Liver (tissue), 8 donors: ENCODE measurements at regions not wholly inside any gene's neighbourhood (a gene's known extent, or its start where the extent isn't known, plus 50 kb on each side); places are given as distances from the start of the nearest gene placed in this dataset.

ENCODE experiments used
- DNase-seq: peaks from one replicate; pipeline ENCODE4 v3.0.0-alpha.2; 2017; ENCODE audit warnings: low spot score
- H3K27ac ChIP-seq, 2 donors: one replicate each; pipeline ENCODE4 v1.7.0; 2013; ENCODE audit warnings: inconsistent platforms in 2 of 2, low read length in 2 of 2, control low read depth in 1 of 2, low read depth in 1 of 2, mild to moderate bottlenecking in 1 of 2
- H3K27me3 ChIP-seq, 4 donors: one replicate each; pipeline versions ENCODE4 v1.6.1 to v1.7.0; 2013; ENCODE audit warnings: low read length in 3 of 4, inconsistent platforms in 1 of 4, mild to moderate bottlenecking in 1 of 4, moderate library complexity in 1 of 4; ENCODE audit not compliant: control insufficient read depth in 4 of 4, insufficient read depth in 4 of 4
- H3K36me3 ChIP-seq, 4 donors: one replicate each; pipeline versions ENCODE4 v1.6.1 to v1.7.0; 2013; ENCODE audit warnings: low read length in 3 of 4, mild to moderate bottlenecking in 3 of 4, low read depth in 1 of 4, moderate library complexity in 1 of 4; ENCODE audit not compliant: control insufficient read depth in 4 of 4, insufficient read depth in 3 of 4
- H3K4me1 ChIP-seq, 4 donors: one replicate each; pipeline versions ENCODE4 v1.6.1 to v1.7.0; 2013; ENCODE audit warnings: low read length in 3 of 4, mild to moderate bottlenecking in 3 of 4, moderate library complexity in 1 of 4; ENCODE audit not compliant: control insufficient read depth in 4 of 4, insufficient read depth in 4 of 4
- H3K4me3 ChIP-seq, 3 donors: one replicate each; pipeline versions ENCODE4 v1.6.1 to v1.7.0; 2013; ENCODE audit warnings: low read length in 3 of 3, control low read depth in 1 of 3, low read depth in 1 of 3, mild to moderate bottlenecking in 1 of 3
- H3K9ac ChIP-seq, 2 donors: one replicate each; pipeline ENCODE4 v1.7.0; 2013; ENCODE audit warnings: low read length in 2 of 2, mild to moderate bottlenecking in 2 of 2, moderate library complexity in 2 of 2, control low read depth in 1 of 2, low read depth in 1 of 2
- H3K9me3 ChIP-seq, 4 donors: one replicate each; pipeline versions ENCODE4 v1.6.1 to v1.7.0; 2013; ENCODE audit warnings: low read length in 3 of 4; ENCODE audit not compliant: control insufficient read depth in 4 of 4
- EGR1 ChIP-seq, 2 donors: IDR thresholded peaks; 2 replicates each; pipeline ENCODE4 v1.6.1; 2016 to 2018; ENCODE audit warnings: antibody characterized with exemption in 2 of 2, low read depth in 2 of 2
- FOXA1 ChIP-seq: IDR thresholded peaks from 2 replicates; pipeline ENCODE4 v1.6.1; 2016; ENCODE audit warnings: antibody characterized with exemption
- FOXA2 ChIP-seq: IDR thresholded peaks from 2 replicates; pipeline ENCODE4 v1.6.1; 2016; ENCODE audit warnings: antibody characterized with exemption
- GABPA ChIP-seq, 2 donors: IDR thresholded peaks in 1 of 2; conservative IDR thresholded peaks in 1 of 2; 2 replicates each; pipeline ENCODE4 v1.6.1; 2016; ENCODE audit warnings: antibody characterized with exemption in 2 of 2, mild to moderate bottlenecking in 1 of 2, moderate library complexity in 1 of 2
- HNF4A ChIP-seq, 2 donors: conservative IDR thresholded peaks; 2 replicates each; pipeline ENCODE4 v1.6.1; 2016; ENCODE audit warnings: antibody characterized with exemption in 2 of 2, mild to moderate bottlenecking in 2 of 2
- HNF4G ChIP-seq: IDR thresholded peaks from 2 replicates; pipeline ENCODE4 v1.6.1; 2016; ENCODE audit warnings: antibody characterized with exemption
- JUND ChIP-seq, 2 donors: IDR thresholded peaks; 2 replicates each; pipeline ENCODE4 v1.6.1; 2016; ENCODE audit warnings: antibody characterized with exemption in 2 of 2
- NR2F2 ChIP-seq: IDR thresholded peaks from 2 replicates; pipeline ENCODE4 v1.6.1; 2016; ENCODE audit warnings: antibody characterized with exemption
- RAD21 ChIP-seq, 2 donors: IDR thresholded peaks; 2 replicates each; pipeline ENCODE4 v1.6.1; 2016; ENCODE audit warnings: antibody characterized with exemption in 2 of 2, mild to moderate bottlenecking in 2 of 2
- RXRA ChIP-seq, 2 donors: IDR thresholded peaks; 2 replicates each; pipeline ENCODE4 v1.6.1; 2017 to 2018; ENCODE audit warnings: antibody characterized with exemption in 2 of 2, mild to moderate bottlenecking in 1 of 2
- SP1 ChIP-seq: IDR thresholded peaks from 2 replicates; pipeline ENCODE4 v1.6.1; 2018; ENCODE audit warnings: antibody characterized with exemption, mild to moderate bottlenecking
- TAF1 ChIP-seq: conservative IDR thresholded peaks from 2 replicates; pipeline ENCODE4 v1.6.1; 2016; ENCODE audit warnings: antibody characterized with exemption, mild to moderate bottlenecking
- YY1 ChIP-seq: IDR thresholded peaks from 2 replicates; pipeline ENCODE4 v1.6.1; 2016; ENCODE audit warnings: antibody characterized with exemption, mild to moderate bottlenecking
- WGBS: extraction: QIAGEN DNeasy Blood & Tissue Kit; methylation state at CpG from one replicate; pipeline ENCODE4 v1.1.7; 2013; 5-methylcytosine and 5-hydroxymethylcytosine counted together
- TF ChIP-seq, protein P1 (sequence below): fragments of 150-350 bp; IDR thresholded peaks from 2 replicates; pipeline ENCODE4 v1.5.1; 2017; ENCODE audit warnings: improper control_type of control experiment, low read depth, low read length; ENCODE audit not compliant: missing input control
- TF ChIP-seq, protein P2 (sequence below): IDR thresholded peaks from 2 replicates; pipeline ENCODE4 v1.6.1; 2016; ENCODE audit warnings: antibody characterized with exemption
- TF ChIP-seq, protein P3 (sequence below): IDR thresholded peaks from 2 replicates; pipeline ENCODE4 v1.6.1; 2016; ENCODE audit warnings: antibody characterized with exemption
- TF ChIP-seq, protein P4 (sequence below): IDR thresholded peaks from 2 replicates; pipeline ENCODE4 v1.6.1; 2016; ENCODE audit warnings: antibody characterized with exemption, mild to moderate bottlenecking
- TF ChIP-seq, protein P5 (sequence below): IDR thresholded peaks from 2 replicates; pipeline ENCODE4 v1.6.1; 2016; ENCODE audit warnings: antibody characterized with exemption
- donor health status: healthy.
- donor health status: healthy.
- donor health status: healthy.
- donor health status: healthy.
- donor health status: healthy.

DNA sequence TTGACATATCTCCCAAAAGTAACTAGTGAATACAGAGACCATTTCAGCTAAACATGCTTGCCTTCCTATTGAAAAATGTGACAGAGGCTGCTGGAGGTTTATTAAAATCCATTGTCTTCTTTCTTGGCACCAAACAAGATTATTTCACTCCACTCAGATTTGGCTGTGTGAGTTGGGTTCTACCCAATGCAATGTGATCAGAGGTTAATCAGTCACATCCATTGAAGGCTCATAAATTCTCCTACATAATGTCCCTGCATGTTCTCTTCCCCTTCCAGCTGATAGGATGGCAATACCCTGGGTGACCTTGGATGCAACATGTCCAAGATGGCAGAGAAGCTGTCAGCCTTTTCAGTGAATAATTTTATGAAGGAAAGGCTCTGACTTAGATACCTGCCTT, 54.5 kb downstream of the TKTL2 start:
- Histone ChIP-seq H3K4me1 (no peaks in the 10 kb centered on the region), H3K9me3 (no peaks in the 10 kb centered on the region), H3K4me3 (no peak overlapping the region), H3K27me3 (peaks cover 0 to 4% (median under 1%) of the 10 kb centered on the region in 4 donors), H3K27ac (no peak overlapping the region), H3K36me3 (no peaks in the 10 kb centered on the region), H3K9ac (no peak overlapping the region)
- TF ChIP-seq NR2F2 (no peak), JUND (IDR thresholded peaks at IDR 0.05) (no peak), FOXA1 (no peak), HNF4G (no peak), RXRA (IDR thresholded peaks at IDR 0.05) (no peak), SP1 (no peak)
- TF ChIP-seq, protein P1, sequence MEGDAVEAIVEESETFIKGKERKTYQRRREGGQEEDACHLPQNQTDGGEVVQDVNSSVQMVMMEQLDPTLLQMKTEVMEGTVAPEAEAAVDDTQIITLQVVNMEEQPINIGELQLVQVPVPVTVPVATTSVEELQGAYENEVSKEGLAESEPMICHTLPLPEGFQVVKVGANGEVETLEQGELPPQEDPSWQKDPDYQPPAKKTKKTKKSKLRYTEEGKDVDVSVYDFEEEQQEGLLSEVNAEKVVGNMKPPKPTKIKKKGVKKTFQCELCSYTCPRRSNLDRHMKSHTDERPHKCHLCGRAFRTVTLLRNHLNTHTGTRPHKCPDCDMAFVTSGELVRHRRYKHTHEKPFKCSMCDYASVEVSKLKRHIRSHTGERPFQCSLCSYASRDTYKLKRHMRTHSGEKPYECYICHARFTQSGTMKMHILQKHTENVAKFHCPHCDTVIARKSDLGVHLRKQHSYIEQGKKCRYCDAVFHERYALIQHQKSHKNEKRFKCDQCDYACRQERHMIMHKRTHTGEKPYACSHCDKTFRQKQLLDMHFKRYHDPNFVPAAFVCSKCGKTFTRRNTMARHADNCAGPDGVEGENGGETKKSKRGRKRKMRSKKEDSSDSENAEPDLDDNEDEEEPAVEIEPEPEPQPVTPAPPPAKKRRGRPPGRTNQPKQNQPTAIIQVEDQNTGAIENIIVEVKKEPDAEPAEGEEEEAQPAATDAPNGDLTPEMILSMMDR = no peak
- TF ChIP-seq, protein P2, sequence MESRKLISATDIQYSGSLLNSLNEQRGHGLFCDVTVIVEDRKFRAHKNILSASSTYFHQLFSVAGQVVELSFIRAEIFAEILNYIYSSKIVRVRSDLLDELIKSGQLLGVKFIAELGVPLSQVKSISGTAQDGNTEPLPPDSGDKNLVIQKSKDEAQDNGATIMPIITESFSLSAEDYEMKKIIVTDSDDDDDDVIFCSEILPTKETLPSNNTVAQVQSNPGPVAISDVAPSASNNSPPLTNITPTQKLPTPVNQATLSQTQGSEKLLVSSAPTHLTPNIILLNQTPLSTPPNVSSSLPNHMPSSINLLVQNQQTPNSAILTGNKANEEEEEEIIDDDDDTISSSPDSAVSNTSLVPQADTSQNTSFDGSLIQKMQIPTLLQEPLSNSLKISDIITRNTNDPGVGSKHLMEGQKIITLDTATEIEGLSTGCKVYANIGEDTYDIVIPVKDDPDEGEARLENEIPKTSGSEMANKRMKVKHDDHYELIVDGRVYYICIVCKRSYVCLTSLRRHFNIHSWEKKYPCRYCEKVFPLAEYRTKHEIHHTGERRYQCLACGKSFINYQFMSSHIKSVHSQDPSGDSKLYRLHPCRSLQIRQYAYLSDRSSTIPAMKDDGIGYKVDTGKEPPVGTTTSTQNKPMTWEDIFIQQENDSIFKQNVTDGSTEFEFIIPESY = no peak
- TF ChIP-seq, protein P3, sequence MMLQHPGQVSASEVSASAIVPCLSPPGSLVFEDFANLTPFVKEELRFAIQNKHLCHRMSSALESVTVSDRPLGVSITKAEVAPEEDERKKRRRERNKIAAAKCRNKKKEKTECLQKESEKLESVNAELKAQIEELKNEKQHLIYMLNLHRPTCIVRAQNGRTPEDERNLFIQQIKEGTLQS = no peak
- TF ChIP-seq, protein P4, sequence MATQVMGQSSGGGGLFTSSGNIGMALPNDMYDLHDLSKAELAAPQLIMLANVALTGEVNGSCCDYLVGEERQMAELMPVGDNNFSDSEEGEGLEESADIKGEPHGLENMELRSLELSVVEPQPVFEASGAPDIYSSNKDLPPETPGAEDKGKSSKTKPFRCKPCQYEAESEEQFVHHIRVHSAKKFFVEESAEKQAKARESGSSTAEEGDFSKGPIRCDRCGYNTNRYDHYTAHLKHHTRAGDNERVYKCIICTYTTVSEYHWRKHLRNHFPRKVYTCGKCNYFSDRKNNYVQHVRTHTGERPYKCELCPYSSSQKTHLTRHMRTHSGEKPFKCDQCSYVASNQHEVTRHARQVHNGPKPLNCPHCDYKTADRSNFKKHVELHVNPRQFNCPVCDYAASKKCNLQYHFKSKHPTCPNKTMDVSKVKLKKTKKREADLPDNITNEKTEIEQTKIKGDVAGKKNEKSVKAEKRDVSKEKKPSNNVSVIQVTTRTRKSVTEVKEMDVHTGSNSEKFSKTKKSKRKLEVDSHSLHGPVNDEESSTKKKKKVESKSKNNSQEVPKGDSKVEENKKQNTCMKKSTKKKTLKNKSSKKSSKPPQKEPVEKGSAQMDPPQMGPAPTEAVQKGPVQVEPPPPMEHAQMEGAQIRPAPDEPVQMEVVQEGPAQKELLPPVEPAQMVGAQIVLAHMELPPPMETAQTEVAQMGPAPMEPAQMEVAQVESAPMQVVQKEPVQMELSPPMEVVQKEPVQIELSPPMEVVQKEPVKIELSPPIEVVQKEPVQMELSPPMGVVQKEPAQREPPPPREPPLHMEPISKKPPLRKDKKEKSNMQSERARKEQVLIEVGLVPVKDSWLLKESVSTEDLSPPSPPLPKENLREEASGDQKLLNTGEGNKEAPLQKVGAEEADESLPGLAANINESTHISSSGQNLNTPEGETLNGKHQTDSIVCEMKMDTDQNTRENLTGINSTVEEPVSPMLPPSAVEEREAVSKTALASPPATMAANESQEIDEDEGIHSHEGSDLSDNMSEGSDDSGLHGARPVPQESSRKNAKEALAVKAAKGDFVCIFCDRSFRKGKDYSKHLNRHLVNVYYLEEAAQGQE = no peak
- DNase-seq = no peak

DNA sequence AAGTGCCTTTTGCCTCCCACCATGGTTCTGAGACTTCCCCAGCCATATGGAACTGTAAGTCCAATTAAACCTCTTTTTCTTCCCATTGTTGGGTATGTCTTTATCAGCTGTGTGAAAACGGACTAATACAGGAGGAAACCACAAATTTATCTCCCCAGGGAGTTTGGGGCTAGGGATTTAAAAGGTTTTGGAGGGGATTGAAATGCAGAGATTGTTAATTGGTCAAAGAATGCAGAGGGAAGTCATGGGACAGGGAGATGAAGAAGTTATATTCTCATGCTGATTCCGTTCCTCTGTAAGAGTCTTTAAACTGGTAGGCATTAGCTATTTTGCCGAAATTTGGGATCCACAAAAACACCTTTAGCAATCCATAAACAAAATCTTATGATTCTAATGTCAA, 57.9 kb downstream of the TKTL2 start:
- Histone ChIP-seq H3K9ac (no peak overlapping the region), H3K4me1 (no peaks in the 10 kb centered on the region), H3K4me3 (no peak overlapping the region), H3K9me3 (no peaks in the 10 kb centered on the region), H3K36me3 (no peaks in the 10 kb centered on the region), H3K27ac (no peak overlapping the region), H3K27me3 (peaks cover 0 to 4% (median under 1%) of the 10 kb centered on the region in 4 donors)
- no peak for DNase-seq
- WGBS = 58% methylated on average over 3 of the region's 3 CpGs
- TF ChIP-seq, protein P1 = no peak
- TF ChIP-seq HNF4A (conservative IDR thresholded peaks at IDR 0.05) (no peak), NR2F2 (no peak), GABPA (IDR thresholded peaks at IDR 0.05 in 1 of 2, conservative IDR thresholded peaks at IDR 0.05 in 1 of 2) (no peak), HNF4G (no peak), JUND (IDR thresholded peaks at IDR 0.05) (no peak), YY1 (no peak), EGR1 (IDR thresholded peaks at IDR 0.05; ENCODE audit: low read depth in 2 of 2) (no peak), RAD21 (IDR thresholded peaks at IDR 0.05) (no peak), FOXA1 (no peak), FOXA2 (no peak), RXRA (IDR thresholded peaks at IDR 0.05) (no peak), TAF1 (no peak)
- TF ChIP-seq, protein P5, sequence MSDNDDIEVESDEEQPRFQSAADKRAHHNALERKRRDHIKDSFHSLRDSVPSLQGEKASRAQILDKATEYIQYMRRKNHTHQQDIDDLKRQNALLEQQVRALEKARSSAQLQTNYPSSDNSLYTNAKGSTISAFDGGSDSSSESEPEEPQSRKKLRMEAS = no peak
- TF ChIP-seq, protein P3 = no peak
- TF ChIP-seq, protein P4 = no peak
